ENCODE measurements at regions not wholly inside any gene's neighbourhood (a gene's known extent, or its start where the extent isn't known, plus 50 kb on each side); places are given as distances from the start of the nearest gene placed in this dataset.

DNA sequence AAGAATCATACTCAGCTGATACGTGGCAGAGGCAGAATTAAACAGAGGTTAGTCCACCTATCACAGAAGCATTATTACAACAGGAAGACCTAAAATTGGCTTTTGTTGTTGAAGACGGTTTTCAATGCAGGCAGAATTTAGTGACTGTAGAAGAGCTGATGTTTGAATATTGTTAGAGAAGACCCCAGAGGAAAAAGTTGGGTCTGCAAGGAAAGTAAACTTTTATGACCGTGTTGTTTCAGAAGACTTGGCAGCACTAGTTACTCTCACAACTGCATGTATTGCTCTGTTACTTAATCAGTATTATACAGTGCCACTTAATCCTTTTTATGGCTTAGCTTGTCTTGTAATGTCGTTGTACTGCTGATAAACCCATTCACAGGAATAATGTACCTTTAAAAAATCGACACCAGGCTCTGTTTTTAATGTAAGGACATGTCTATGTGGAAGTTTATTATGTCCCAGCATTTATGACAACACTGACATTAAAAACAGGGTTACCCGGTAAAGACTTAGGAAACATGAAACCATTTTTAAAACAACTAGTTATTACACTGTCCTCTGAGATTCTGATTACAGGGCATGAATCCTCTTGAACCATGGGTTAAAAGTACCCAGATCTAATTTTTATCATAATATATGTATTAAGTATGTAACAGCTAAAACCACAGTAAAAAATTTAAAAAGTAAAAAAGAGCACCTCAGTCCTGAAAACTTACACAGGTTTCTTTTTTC is 235.4 kb downstream of the TTLL7 start:
- intact Hi-C loops (cut with DNase I; ENCODE audit: low total_unique reads), result no loop called here

DNA sequence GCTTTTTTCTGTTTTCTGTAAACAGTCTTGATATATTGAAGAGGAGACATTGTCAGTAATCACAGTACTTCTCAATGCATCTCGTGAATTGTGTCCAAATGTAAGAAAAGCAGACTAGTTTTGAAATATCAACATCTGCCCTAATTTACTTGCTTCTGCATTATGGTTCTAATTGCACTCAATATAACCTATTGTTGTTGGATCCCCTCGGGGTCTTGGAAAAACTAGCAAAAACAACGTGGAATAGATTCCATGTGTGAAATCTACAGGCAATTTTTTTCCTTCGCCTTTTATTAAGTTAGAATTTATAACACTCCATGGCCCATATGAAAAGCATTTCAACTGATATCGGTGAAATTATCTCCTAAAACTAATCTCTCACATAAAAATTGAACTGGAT is 236.5 kb downstream of the TTLL7 start:
- H3K4me1 ChIP-seq, result no peaks in the 10 kb centered on the region
- no peak overlapping the region for H3K4me3 ChIP-seq
- ATAC-seq (no peak), DNase-seq (no peak)
- intact Hi-C loops (cut with DNase I; ENCODE audit: low total_unique reads), result no loop called here
- no peak for TF ChIP-seq POLR2A (IDR thresholded peaks at IDR 0.05)
- TF ChIP-seq, protein P1, sequence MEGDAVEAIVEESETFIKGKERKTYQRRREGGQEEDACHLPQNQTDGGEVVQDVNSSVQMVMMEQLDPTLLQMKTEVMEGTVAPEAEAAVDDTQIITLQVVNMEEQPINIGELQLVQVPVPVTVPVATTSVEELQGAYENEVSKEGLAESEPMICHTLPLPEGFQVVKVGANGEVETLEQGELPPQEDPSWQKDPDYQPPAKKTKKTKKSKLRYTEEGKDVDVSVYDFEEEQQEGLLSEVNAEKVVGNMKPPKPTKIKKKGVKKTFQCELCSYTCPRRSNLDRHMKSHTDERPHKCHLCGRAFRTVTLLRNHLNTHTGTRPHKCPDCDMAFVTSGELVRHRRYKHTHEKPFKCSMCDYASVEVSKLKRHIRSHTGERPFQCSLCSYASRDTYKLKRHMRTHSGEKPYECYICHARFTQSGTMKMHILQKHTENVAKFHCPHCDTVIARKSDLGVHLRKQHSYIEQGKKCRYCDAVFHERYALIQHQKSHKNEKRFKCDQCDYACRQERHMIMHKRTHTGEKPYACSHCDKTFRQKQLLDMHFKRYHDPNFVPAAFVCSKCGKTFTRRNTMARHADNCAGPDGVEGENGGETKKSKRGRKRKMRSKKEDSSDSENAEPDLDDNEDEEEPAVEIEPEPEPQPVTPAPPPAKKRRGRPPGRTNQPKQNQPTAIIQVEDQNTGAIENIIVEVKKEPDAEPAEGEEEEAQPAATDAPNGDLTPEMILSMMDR (IDR thresholded peaks at IDR 0.05 in 4 of 5, conservative IDR thresholded peaks at IDR 0.05 in 1 of 5), result no peak
- no peaks in the 10 kb centered on the region for H3K27me3 ChIP-seq
- in situ Hi-C loops (cut with MboI; ENCODE audit: low sequenced_read_pairs in 4 of 4), result no loop called here
- no peaks in the 10 kb centered on the region for H3K36me3 ChIP-seq
- no peak overlapping the region for H3K27ac ChIP-seq
- no peaks in the 10 kb centered on the region for H3K9me3 ChIP-seq

More for the DNA sequence above, 235.4 kb downstream of the TTLL7 start:
- Histone ChIP-seq H3K4me3 (no peak overlapping the region), H3K27me3 (no peaks in the 10 kb centered on the region), H3K4me1 (no peaks in the 10 kb centered on the region), H3K36me3 (no peaks in the 10 kb centered on the region), H3K27ac (no peak overlapping the region), H3K9me3 (no peaks in the 10 kb centered on the region)
- ATAC-seq (no peak), DNase-seq (no peak)
- TF ChIP-seq, protein P1 (IDR thresholded peaks at IDR 0.05 in 4 of 5, conservative IDR thresholded peaks at IDR 0.05 in 1 of 5), result no peak
- no peak for TF ChIP-seq POLR2A (IDR thresholded peaks at IDR 0.05)
- in situ Hi-C loops (cut with MboI; ENCODE audit: low sequenced_read_pairs in 4 of 4), result no loop called here

DNA sequence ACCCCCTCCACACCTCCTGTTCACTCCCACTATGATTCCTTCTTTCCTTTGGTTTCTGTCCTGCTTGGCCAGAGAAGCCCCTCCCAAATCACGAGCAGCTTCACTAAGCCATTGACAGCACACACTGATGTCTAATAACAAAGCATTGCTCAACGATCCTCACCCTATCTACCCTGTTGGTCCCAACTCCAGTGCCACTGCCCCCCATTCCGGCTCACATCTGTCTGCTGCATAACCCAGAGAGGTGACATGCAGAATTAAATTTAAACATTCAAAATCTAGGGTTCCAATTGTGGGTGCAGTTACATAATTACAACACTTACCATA is 236.9 kb downstream of the TTLL7 start:
- Histone ChIP-seq H3K4me1 (no peaks in the 10 kb centered on the region), H3K27me3 (no peaks in the 10 kb centered on the region), H3K9me3 (no peaks in the 10 kb centered on the region), H3K27ac (no peak overlapping the region), H3K36me3 (no peaks in the 10 kb centered on the region), H3K4me3 (no peak overlapping the region)
- no peak for ATAC-seq
- TF ChIP-seq POLR2A (IDR thresholded peaks at IDR 0.05), result no peak
- TF ChIP-seq, protein P1 (IDR thresholded peaks at IDR 0.05 in 4 of 5, conservative IDR thresholded peaks at IDR 0.05 in 1 of 5), result no peak
- in situ Hi-C loops (cut with MboI; ENCODE audit: low sequenced_read_pairs in 4 of 4) (no loop called here), intact Hi-C loops (cut with DNase I; ENCODE audit: low total_unique reads) (no loop called here)
- no peak for DNase-seq

DNA sequence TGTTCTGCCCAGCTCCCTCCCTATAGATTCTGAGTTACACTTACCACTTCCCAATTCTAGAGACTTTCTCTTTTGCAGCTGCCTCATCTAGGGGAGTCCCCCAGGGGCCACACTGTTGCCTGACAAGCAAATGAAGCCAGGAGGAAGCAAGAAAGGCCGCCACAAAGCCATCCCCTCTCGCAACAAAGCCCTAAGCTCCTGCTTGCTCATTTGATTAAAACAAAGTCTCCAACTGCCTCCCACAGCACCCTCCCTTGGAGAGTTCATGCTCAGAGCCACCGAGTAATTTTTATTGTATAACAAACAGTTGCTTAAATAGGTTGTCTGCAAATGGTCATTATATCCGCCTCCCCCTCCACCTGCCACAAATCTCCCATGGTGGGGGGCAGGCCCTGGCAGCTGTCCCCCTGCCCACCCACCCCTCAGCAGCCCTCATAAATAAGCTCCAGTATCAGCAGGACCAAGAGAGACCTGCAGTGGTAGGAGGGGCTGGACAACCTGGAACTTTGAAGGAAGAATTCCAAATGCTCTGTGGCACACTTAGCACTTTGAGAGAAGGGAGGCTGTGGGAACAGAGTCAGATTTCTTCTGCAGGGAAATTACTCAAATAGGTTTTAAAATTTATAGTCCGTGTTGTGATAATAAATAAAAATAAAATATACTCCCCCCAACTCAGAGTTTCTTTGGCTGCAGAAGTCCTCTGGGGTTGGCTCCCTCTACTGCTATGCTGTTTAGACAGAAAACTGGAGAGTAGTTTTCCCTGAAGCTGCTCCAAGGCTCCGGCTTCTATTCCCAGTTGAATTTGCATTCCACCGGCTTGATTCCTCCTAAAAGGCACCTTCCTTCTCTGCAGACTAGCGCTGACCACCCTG is 237.5 kb downstream of the TTLL7 start:
- in situ Hi-C loops (cut with MboI; ENCODE audit: low sequenced_read_pairs in 4 of 4), result no loop called here
- Histone ChIP-seq H3K9me3 (no peaks in the 10 kb centered on the region), H3K4me3 (no peak overlapping the region), H3K27ac (no peak overlapping the region), H3K4me1 (no peaks in the 10 kb centered on the region), H3K27me3 (no peaks in the 10 kb centered on the region), H3K36me3 (no peaks in the 10 kb centered on the region)
- DNase-seq (no peak), ATAC-seq (no peak)
- TF ChIP-seq, protein P1 (IDR thresholded peaks at IDR 0.05 in 4 of 5, conservative IDR thresholded peaks at IDR 0.05 in 1 of 5), result no peak
- no peak for TF ChIP-seq POLR2A (IDR thresholded peaks at IDR 0.05)
- intact Hi-C loops (cut with DNase I; ENCODE audit: low total_unique reads), result no loop called here

All from gastrocnemius medialis (tissue), 4 donors.